ENCODE measurements at regions not wholly inside any gene's neighbourhood (a gene's known extent, or its start where the extent isn't known, plus 50 kb on each side); places are given as distances from the start of the nearest gene placed in this dataset.

GRCh38 chr6:1247056-1247455, 64.8 kb upstream of the FOXQ1 start:
- TF ChIP-seq CTCF (IDR thresholded peaks at IDR 0.05 in 2 of 3, conservative IDR thresholded peaks at IDR 0.05 in 1 of 3; ENCODE audit: control insufficient read depth in 2 of 3, extremely low read depth in 1 of 3, insufficient read depth in 1 of 3, low read depth in 3 of 3, low read length in 3 of 3) (no peak), POLR2A (IDR thresholded peaks at IDR 0.05; ENCODE audit: low read depth, low read length) (no peak), BCL3 (IDR thresholded peaks at IDR 0.05; ENCODE audit: borderline replicate concordance, insufficient read depth, low read depth, low read length, poor library complexity, severe bottlenecking) (no peak), ZZZ3 (IDR thresholded peaks at IDR 0.05; ENCODE audit: control insufficient read depth, insufficient read length, low read depth) (no peak), SMARCA5 (IDR thresholded peaks at IDR 0.05) (no peak)

Data from GM12878 (cell line).